ENCODE measurements at regions not wholly inside any gene's neighbourhood (a gene's known extent, or its start where the extent isn't known, plus 50 kb on each side); places are given as distances from the start of the nearest gene placed in this dataset.

- intact Hi-C loops (cut with micrococcal nuclease), result no loop called here
- no peak for TF ChIP-seq CTCF (IDR thresholded peaks at IDR 0.05)
- Mint-ChIP-seq H3K36me3 (ENCODE audit: low read depth) (no peaks in the 10 kb centered on the region), H3K27me3 (no peaks in the 10 kb centered on the region), H3K9me3 (peaks cover 2% of the 10 kb centered on the region), H3K4me1 (no peaks in the 10 kb centered on the region), H3K27ac (no peak overlapping the region), H3K4me3 (no peak overlapping the region)
- CTCF ChIA-PET, result no interaction called here
- POLR2A ChIA-PET, result no interaction called here
- ATAC-seq (ENCODE audit: low read depth) (no peak), DNase-seq (no peak)
Measured at GRCh38 chr13:81639984-81640582, 1299.2 kb upstream of the SPRY2 start.

- ATAC-seq (ENCODE audit: low read depth) (no peak), DNase-seq (no peak)
- H3K4me3 Mint-ChIP-seq, result no peak overlapping the region
- no peaks in the 10 kb centered on the region for H3K36me3 Mint-ChIP-seq (ENCODE audit: low read depth)
- no peak for TF ChIP-seq CTCF (IDR thresholded peaks at IDR 0.05)
- no peak overlapping the region for H3K27ac Mint-ChIP-seq
- ChIA-PET CTCF (no interaction called here), POLR2A (no interaction called here)
- H3K27me3 Mint-ChIP-seq, result no peaks in the 10 kb centered on the region
- peaks cover 3% of the 10 kb centered on the region for H3K9me3 Mint-ChIP-seq
- intact Hi-C loops (cut with micrococcal nuclease), result no loop called here
- H3K4me1 Mint-ChIP-seq, result no peaks in the 10 kb centered on the region
Measured at GRCh38 chr13:81637457-81637856, 1296.5 kb upstream of the SPRY2 start.

GRCh38 chr13:81636120-81636519 is 1295.2 kb upstream of the SPRY2 start:
- H3K4me3 Mint-ChIP-seq, result no peak overlapping the region
- ATAC-seq (ENCODE audit: low read depth) (no peak), DNase-seq (no peak)
- H3K9me3 Mint-ChIP-seq, result peaks cover 7% of the 10 kb centered on the region
- no peak overlapping the region for H3K27ac Mint-ChIP-seq
- no peaks in the 10 kb centered on the region for H3K36me3 Mint-ChIP-seq (ENCODE audit: low read depth)
- TF ChIP-seq CTCF (IDR thresholded peaks at IDR 0.05), result no peak
- POLR2A ChIA-PET, result no interaction called here
- H3K4me1 Mint-ChIP-seq, result no peaks in the 10 kb centered on the region
- CTCF ChIA-PET, result no interaction called here
- intact Hi-C loops (cut with micrococcal nuclease), result no loop called here
- no peaks in the 10 kb centered on the region for H3K27me3 Mint-ChIP-seq

GRCh38 chr13:81615031-81615430 is 1274.1 kb upstream of the SPRY2 start:
- DNase-seq, result no peak
- Mint-ChIP-seq H3K27ac (no peak overlapping the region), H3K4me1 (no peaks in the 10 kb centered on the region), H3K27me3 (no peaks in the 10 kb centered on the region), H3K4me3 (no peak overlapping the region), H3K9me3 (peaks cover 3% of the 10 kb centered on the region), H3K36me3 (ENCODE audit: low read depth) (no peaks in the 10 kb centered on the region)
- intact Hi-C loops (cut with micrococcal nuclease), result no loop called here
- POLR2A ChIA-PET, result no interaction called here
- ATAC-seq (ENCODE audit: low read depth), result no peak
- CTCF ChIA-PET, result no interaction called here
- no peak for TF ChIP-seq CTCF (IDR thresholded peaks at IDR 0.05)

- no peak for TF ChIP-seq CTCF (IDR thresholded peaks at IDR 0.05)
- no peak overlapping the region for H3K4me3 Mint-ChIP-seq
- intact Hi-C loops (cut with micrococcal nuclease), result no loop called here
- POLR2A ChIA-PET, result no interaction called here
- DNase-seq (no peak), ATAC-seq (ENCODE audit: low read depth) (no peak)
- no peaks in the 10 kb centered on the region for H3K27me3 Mint-ChIP-seq
- no peaks in the 10 kb centered on the region for H3K36me3 Mint-ChIP-seq (ENCODE audit: low read depth)
- H3K27ac Mint-ChIP-seq, result no peak overlapping the region
- H3K9me3 Mint-ChIP-seq, result peaks cover 3% of the 10 kb centered on the region
- H3K4me1 Mint-ChIP-seq, result no peaks in the 10 kb centered on the region
- CTCF ChIA-PET, result no interaction called here
Measured at GRCh38 chr13:81610644-81611043, 1269.7 kb upstream of the SPRY2 start.
